Activated CD4-positive, alpha-beta T cell treated with anti-CD3 and anti-CD28 coated beads, Interleukin-2, amount 50 U/mL, for 1 hour (primary cell): ENCODE measurements at regions not wholly inside any gene's neighbourhood (a gene's known extent, or its start where the extent isn't known, plus 50 kb on each side); places are given as distances from the start of the nearest gene placed in this dataset.

Experiments used
- DNase-seq: peaks from one replicate; pipeline ENCODE4 v3.0.0-alpha.2; 2020

- DNase-seq, result no peak
These were observed 227.6 kb upstream of the SMIM21 start for GRCh38 chr18:75654851-75655751.

- DNase-seq, result no peak
These were observed 226.9 kb upstream of the SMIM21 start for GRCh38 chr18:75654386-75654785.

GRCh38 chr18:75652528-75652927 is 225.0 kb upstream of the SMIM21 start:
- DNase-seq, result no peak

- DNase-seq, result no peak
These were observed 217.4 kb upstream of the SMIM21 start for GRCh38 chr18:75644871-75645270.

GRCh38 chr18:75643083-75643482 is 215.6 kb upstream of the SMIM21 start:
- no peak for DNase-seq

GRCh38 chr18:75639472-75639831 is 211.9 kb upstream of the SMIM21 start:
- no peak for DNase-seq

- DNase-seq, result no peak
These were observed 211.4 kb upstream of the SMIM21 start for GRCh38 chr18:75638776-75639471.

- no peak for DNase-seq
These were observed 210.8 kb upstream of the SMIM21 start for GRCh38 chr18:75638223-75638775.

- DNase-seq, result no peak
These were observed 207.6 kb upstream of the SMIM21 start for GRCh38 chr18:75635096-75635495.

GRCh38 chr18:75625966-75626365 is 198.5 kb upstream of the SMIM21 start:
- no peak for DNase-seq

GRCh38 chr18:75624869-75625268 is 197.4 kb upstream of the SMIM21 start:
- no peak for DNase-seq

GRCh38 chr18:75621818-75622217 is 194.3 kb upstream of the SMIM21 start:
- DNase-seq, result no peak

GRCh38 chr18:75618146-75618545 is 190.6 kb upstream of the SMIM21 start:
- no peak for DNase-seq

GRCh38 chr18:75612456-75612855 is 185.0 kb upstream of the SMIM21 start:
- DNase-seq, result no peak

GRCh38 chr18:75607701-75608100 is 180.2 kb upstream of the SMIM21 start:
- DNase-seq, result no peak

- no peak for DNase-seq
These were observed 165.0 kb upstream of the SMIM21 start for GRCh38 chr18:75592527-75592926.

- DNase-seq, result no peak
These were observed 160.9 kb upstream of the SMIM21 start for GRCh38 chr18:75588412-75588811.

GRCh38 chr18:75587131-75587530 is 159.6 kb upstream of the SMIM21 start:
- DNase-seq, result no peak

GRCh38 chr18:75586130-75586889 is 158.8 kb upstream of the SMIM21 start:
- DNase-seq, result no peak

- no peak for DNase-seq
These were observed 155.4 kb upstream of the SMIM21 start for GRCh38 chr18:75582940-75583339.

GRCh38 chr18:75582406-75582821 is 154.9 kb upstream of the SMIM21 start:
- DNase-seq, result no peak

GRCh38 chr18:75581336-75582131 is 154.0 kb upstream of the SMIM21 start:
- no peak for DNase-seq
